ENCODE measurements at regions not wholly inside any gene's neighbourhood (a gene's known extent, or its start where the extent isn't known, plus 50 kb on each side); places are given as distances from the start of the nearest gene placed in this dataset.
"Not testable (repeated sequence)": the region's sequence is repeated elsewhere in the genome, so short reads cannot be mapped to it uniquely, and the experiment has no call there.

DNA sequence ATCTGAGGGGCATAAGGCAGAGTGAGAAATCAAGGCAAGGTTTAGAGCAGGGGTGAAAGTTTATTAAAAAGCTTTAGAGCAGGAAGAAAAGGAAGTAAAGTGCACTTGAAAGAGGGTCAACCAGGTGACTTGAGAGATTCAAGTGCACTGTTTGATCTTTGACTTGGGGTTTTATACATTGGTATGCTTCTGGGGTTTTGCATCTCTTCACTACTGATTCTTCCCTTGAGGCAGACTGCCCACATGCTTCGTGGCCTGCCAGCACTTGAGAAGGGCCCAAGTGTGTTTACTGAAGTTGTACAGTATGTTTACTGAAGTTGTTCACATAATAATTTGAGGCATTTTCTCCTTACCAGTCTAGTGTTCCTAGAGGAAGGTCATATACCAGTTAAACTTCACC lies 367.0 kb upstream of the UBE2E2 start:
- H3K4me3 Mint-ChIP-seq, result no peak overlapping the region
- peaks cover 4% of the 10 kb centered on the region for H3K9me3 Mint-ChIP-seq
- no peak overlapping the region for H3K27ac Mint-ChIP-seq
- no peak for DNase-seq
- peaks cover 2% of the 10 kb centered on the region for H3K27me3 Mint-ChIP-seq (ENCODE audit: low read depth, poor library complexity)
- H3K4me1 Mint-ChIP-seq, result no peaks in the 10 kb centered on the region
- H3K36me3 Mint-ChIP-seq (ENCODE audit: low read depth), result no peaks in the 10 kb centered on the region
- TF ChIP-seq CTCF (IDR thresholded peaks at IDR 0.05), result no peak

DNA sequence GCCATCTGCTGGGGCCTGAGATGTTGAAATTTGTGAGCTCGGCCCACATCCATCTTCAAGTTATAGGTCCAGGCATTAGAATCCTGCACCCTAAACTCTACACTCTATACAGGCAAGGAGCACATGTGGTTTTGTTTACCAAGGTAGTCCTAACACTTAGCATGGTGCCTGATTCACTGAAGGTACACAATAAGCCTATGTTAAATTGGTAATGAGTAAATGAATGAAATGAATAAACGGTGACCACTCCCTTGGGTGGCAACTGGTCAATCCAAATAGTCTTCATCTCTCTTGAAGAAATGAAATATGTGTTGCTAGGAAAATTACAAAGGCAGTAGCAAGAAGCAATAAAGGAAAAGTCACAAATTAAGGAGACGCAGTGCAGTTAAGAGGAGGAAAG lies 359.3 kb upstream of the UBE2E2 start:
- DNase-seq, result no peak
- Mint-ChIP-seq H3K4me3 (no peak overlapping the region), H3K9me3 (peaks cover 6% of the 10 kb centered on the region), H3K4me1 (no peaks in the 10 kb centered on the region), H3K27me3 (ENCODE audit: low read depth, poor library complexity) (peaks cover 8% of the 10 kb centered on the region), H3K27ac (no peak overlapping the region), H3K36me3 (ENCODE audit: low read depth) (no peaks in the 10 kb centered on the region)
- TF ChIP-seq CTCF (IDR thresholded peaks at IDR 0.05), result no peak

DNA sequence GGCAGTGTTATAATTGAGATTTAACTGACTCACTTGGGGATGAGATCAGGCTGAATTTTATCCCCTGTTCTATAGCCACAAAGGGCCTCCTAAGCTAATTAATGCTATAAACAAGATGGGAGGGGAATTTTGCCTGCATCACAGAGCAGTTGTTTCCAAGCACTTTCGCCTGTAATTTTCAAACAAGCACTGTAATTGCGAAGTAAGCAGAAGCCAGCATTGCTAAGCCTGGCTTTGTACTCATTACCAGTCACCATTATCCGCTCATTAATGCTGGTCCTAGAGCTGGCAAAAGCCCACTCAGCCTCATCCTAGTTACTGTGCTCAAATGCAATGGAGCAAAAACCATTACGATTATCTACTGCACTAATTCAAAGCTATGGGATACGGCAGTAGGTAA lies 356.6 kb upstream of the UBE2E2 start:
- Mint-ChIP-seq H3K36me3 (ENCODE audit: low read depth) (no peaks in the 10 kb centered on the region), H3K4me3 (no peak overlapping the region), H3K9me3 (no peaks in the 10 kb centered on the region), H3K4me1 (no peaks in the 10 kb centered on the region), H3K27me3 (ENCODE audit: low read depth, poor library complexity) (peaks cover 8% of the 10 kb centered on the region), H3K27ac (no peak overlapping the region)
- DNase-seq, result no peak
- TF ChIP-seq CTCF (IDR thresholded peaks at IDR 0.05), result no peak

DNA sequence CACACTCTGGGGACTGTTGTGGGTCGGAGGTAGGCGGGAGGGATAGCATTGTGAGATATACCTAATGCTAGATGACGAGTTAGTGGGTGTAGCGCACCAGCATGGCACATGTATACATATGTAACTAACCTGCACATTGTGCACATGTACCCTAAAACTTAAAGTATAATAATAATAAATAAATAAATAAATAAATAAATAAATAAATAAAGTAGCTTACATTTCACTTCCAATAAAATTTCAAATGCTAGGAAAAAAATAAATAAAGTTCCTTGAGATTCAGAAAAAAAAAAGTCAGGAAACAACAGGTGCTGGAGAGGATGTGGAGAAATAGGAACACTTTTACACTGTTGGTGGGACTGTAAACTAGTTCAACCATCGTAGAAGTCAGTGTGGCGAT lies 353.5 kb upstream of the UBE2E2 start:
- not testable (repeated sequence) for H3K4me1 Mint-ChIP-seq; DNase-seq; H3K4me3 Mint-ChIP-seq; H3K36me3 Mint-ChIP-seq (ENCODE audit: low read depth); H3K27ac Mint-ChIP-seq; H3K9me3 Mint-ChIP-seq; H3K27me3 Mint-ChIP-seq (ENCODE audit: low read depth, poor library complexity)

DNA sequence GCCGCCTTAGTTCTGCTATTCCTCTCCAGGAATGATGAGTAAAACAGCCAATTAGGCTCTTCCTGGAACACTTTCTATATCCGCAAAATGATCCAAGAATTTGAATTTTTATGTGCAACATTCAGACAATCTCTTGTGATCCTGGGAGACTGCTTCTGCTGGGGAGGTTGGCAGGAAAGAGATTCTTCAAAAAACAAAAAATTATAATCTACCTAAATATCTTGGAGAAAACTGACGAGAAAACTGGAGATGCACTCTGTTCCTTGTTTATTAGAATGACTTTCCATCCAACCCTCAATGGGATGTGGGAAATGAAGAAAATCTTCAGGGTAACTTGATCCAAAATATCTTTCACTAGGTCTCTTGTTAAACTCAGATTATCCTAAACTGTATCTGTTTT lies 346.3 kb upstream of the UBE2E2 start:
- H3K27ac Mint-ChIP-seq, result no peak overlapping the region
- H3K27me3 Mint-ChIP-seq (ENCODE audit: low read depth, poor library complexity), result no peaks in the 10 kb centered on the region
- no peaks in the 10 kb centered on the region for H3K4me1 Mint-ChIP-seq
- no peak overlapping the region for H3K4me3 Mint-ChIP-seq
- no peak for DNase-seq
- H3K9me3 Mint-ChIP-seq, result peaks cover 8% of the 10 kb centered on the region
- TF ChIP-seq CTCF (IDR thresholded peaks at IDR 0.05), result no peak
- H3K36me3 Mint-ChIP-seq (ENCODE audit: low read depth), result no peaks in the 10 kb centered on the region

DNA sequence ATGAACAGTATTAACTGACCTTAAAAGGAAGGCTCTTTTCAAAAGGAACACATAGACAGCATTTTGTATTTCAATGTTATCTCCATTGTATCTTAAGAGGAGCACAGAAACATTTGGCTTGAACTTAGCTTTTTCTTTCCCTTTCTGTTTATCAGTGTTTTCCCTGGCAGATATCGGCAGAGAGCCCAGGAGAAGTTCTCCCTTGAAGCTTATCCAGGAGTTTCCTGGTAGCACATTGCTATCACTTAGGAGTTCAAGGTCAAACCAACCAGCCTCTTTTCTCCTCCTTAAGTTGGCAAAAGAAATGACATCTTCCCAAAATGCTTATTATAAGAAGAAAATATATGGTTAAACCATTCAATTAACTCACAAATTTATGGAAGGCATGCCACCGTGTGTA lies 344.6 kb upstream of the UBE2E2 start:
- no peak for DNase-seq
- Mint-ChIP-seq H3K4me3 (no peak overlapping the region), H3K36me3 (ENCODE audit: low read depth) (no peaks in the 10 kb centered on the region), H3K27ac (no peak overlapping the region), H3K27me3 (ENCODE audit: low read depth, poor library complexity) (no peaks in the 10 kb centered on the region), H3K9me3 (peaks cover 8% of the 10 kb centered on the region), H3K4me1 (no peaks in the 10 kb centered on the region)
- no peak for TF ChIP-seq CTCF (IDR thresholded peaks at IDR 0.05)

- no peaks in the 10 kb centered on the region for H3K36me3 Mint-ChIP-seq (ENCODE audit: low read depth)
- DNase-seq, result no peak
- peaks cover 8% of the 10 kb centered on the region for H3K9me3 Mint-ChIP-seq
- no peak overlapping the region for H3K4me3 Mint-ChIP-seq
- no peaks in the 10 kb centered on the region for H3K4me1 Mint-ChIP-seq
- no peak for TF ChIP-seq CTCF (IDR thresholded peaks at IDR 0.05)
- no peak overlapping the region for H3K27ac Mint-ChIP-seq
- no peaks in the 10 kb centered on the region for H3K27me3 Mint-ChIP-seq (ENCODE audit: low read depth, poor library complexity)
Measured at GRCh38 chr3:22859618-22860017, 343.5 kb upstream of the UBE2E2 start.

Data from nephron progenitor cell (in vitro differentiated cells).